Keratinocyte (primary cell): ENCODE measurements at regions not wholly inside any gene's neighbourhood (a gene's known extent, or its start where the extent isn't known, plus 50 kb on each side); places are given as distances from the start of the nearest gene placed in this dataset.

Experiments
- DNase-seq: peaks from one replicate; pipeline ENCODE4 v3.0.0-alpha.2; 2011; ENCODE audit warnings: low read depth, missing footprints, low spot score
- FAIRE-seq: peaks from 2 replicates; lab custom pipeline; 2011; peaks lifted over from hg19 to GRCh38; lab: Jason Lieb, UNC
- H2AFZ ChIP-seq: 2 replicates; pipeline ENCODE4 v1.6.0; 2012; ENCODE audit warnings: low read length, control low read depth, inconsistent platforms; ENCODE audit not compliant: control insufficient read depth
- H3K27ac ChIP-seq: 2 replicates; pipeline ENCODE4 v1.5.1; 2011; ENCODE audit warnings: low read length; ENCODE audit not compliant: control insufficient read depth, insufficient read depth
- H3K27me3 ChIP-seq: 3 replicates; pipeline ENCODE4 v1.6.0; 2011; ENCODE audit warnings: low read length; ENCODE audit not compliant: control insufficient read depth, insufficient read depth; ENCODE audit errors: extremely low read depth
- H3K36me3 ChIP-seq, 2 experiments: 2 replicates in 1 of 2; 3 replicates in 1 of 2; pipeline ENCODE4 v1.5.1; 2011; ENCODE audit warnings: low read length in 2 of 2, mild to moderate bottlenecking in 1 of 2; ENCODE audit not compliant: control insufficient read depth in 2 of 2, insufficient read depth in 2 of 2; ENCODE audit errors: extremely low read depth in 1 of 2
- H3K4me1 ChIP-seq: 3 replicates; pipeline ENCODE4 v1.5.1; 2011; ENCODE audit warnings: low read length; ENCODE audit not compliant: control insufficient read depth, insufficient read depth; ENCODE audit errors: extremely low read depth
- H3K4me2 ChIP-seq: 3 replicates; pipeline ENCODE4 v1.6.0; 2011; ENCODE audit warnings: low read depth, low read length; ENCODE audit not compliant: control insufficient read depth, insufficient read depth; ENCODE audit errors: extremely low read depth
- H3K4me3 ChIP-seq, 3 experiments: fragments of 200-600 bp in 1 of 3; sonication (generic) in 1 of 3; 2 replicates in 2 of 3; 3 replicates in 1 of 3; pipeline ENCODE4 v1.5.1; 2011 to 2016; ENCODE audit warnings: low read length in 3 of 3, mild to moderate bottlenecking in 3 of 3, control low read depth in 2 of 3, inconsistent platforms in 1 of 3, low read depth in 1 of 3, mixed read lengths in 1 of 3, mixed run types in 1 of 3, moderate library complexity in 1 of 3; ENCODE audit not compliant: control insufficient read depth in 2 of 3, insufficient read depth in 2 of 3; ENCODE audit errors: extremely low read depth in 1 of 3
- H3K79me2 ChIP-seq: 2 replicates; pipeline ENCODE4 v1.6.0; 2012; ENCODE audit warnings: low read length; ENCODE audit not compliant: control insufficient read depth, insufficient read depth
- H3K9ac ChIP-seq: 3 replicates; pipeline ENCODE4 v1.6.0; 2011; ENCODE audit warnings: low read length; ENCODE audit not compliant: control insufficient read depth, insufficient read depth; ENCODE audit errors: extremely low read depth
- H3K9me1 ChIP-seq: 3 replicates; pipeline ENCODE4 v1.6.0; 2011; ENCODE audit warnings: low read length; ENCODE audit not compliant: control insufficient read depth, insufficient read depth; ENCODE audit errors: extremely low read depth
- H3K9me3 ChIP-seq: 2 replicates; pipeline ENCODE4 v1.5.1; 2012; ENCODE audit warnings: low read depth, low read length; ENCODE audit not compliant: control insufficient read depth
- H4K20me1 ChIP-seq: 3 replicates; pipeline ENCODE4 v1.6.0; 2011; ENCODE audit warnings: low read length; ENCODE audit not compliant: control insufficient read depth, insufficient read depth; ENCODE audit errors: extremely low read depth
- CTCF ChIP-seq, 3 experiments: IDR thresholded peaks in 1 of 3; conservative IDR thresholded peaks in 1 of 3; optimal IDR thresholded peaks in 1 of 3; 2 replicates in 2 of 3; 3 replicates in 1 of 3; pipeline versions ENCODE3 to v1.5.1; 2011; ENCODE audit warnings: low read length in 3 of 3, mild to moderate bottlenecking in 3 of 3, moderate library complexity in 2 of 3, control low read depth in 1 of 3, inconsistent platforms in 1 of 3; ENCODE audit not compliant: insufficient read depth in 2 of 3; ENCODE audit errors: extremely low read depth in 1 of 3
- EZH2 ChIP-seq: IDR thresholded peaks from one replicate; pipeline ENCODE4 v1.6.1; 2012; ENCODE audit warnings: inconsistent platforms, mild to moderate bottlenecking, low read length, moderate library complexity
- dilution Hi-C: fragments of 300-500 bp; cut with MboI; formaldehyde crosslinking; loops from one replicate; pipeline ENCODE4 v1.7.0; 2020; ENCODE audit warnings: low sequenced_read_pairs; ENCODE audit not compliant: extremely low pct_ligation_motif_present

- TF ChIP-seq CTCF (optimal IDR thresholded peaks at IDR 0.05 in 1 of 3, IDR thresholded peaks at IDR 0.05 in 1 of 3, conservative IDR thresholded peaks at IDR 0.05 in 1 of 3; ENCODE audit: extremely low read depth in 1 of 3, insufficient read depth in 2 of 3, low read length in 3 of 3) (no peak), EZH2 (no peak)
These were observed 204.8 kb upstream of the ZPLD1 start for GRCh38 chr3:102230057-102230456.

GRCh38 chr3:102233881-102234280 is 200.9 kb upstream of the ZPLD1 start:
- no peak for FAIRE-seq
- no peaks in the 10 kb centered on the region for H4K20me1 ChIP-seq
- TF ChIP-seq CTCF (optimal IDR thresholded peaks at IDR 0.05 in 1 of 3, IDR thresholded peaks at IDR 0.05 in 1 of 3, conservative IDR thresholded peaks at IDR 0.05 in 1 of 3; ENCODE audit: extremely low read depth in 1 of 3, insufficient read depth in 2 of 3, low read length in 3 of 3) (no peak), EZH2 (no peak)

More at GRCh38 chr3:102230057-102230456, 204.8 kb upstream of the ZPLD1 start:
- Histone ChIP-seq H3K27me3 (no peaks in the 10 kb centered on the region), H3K9ac (no peak overlapping the region), H3K4me3 (no peak overlapping the region), H3K9me1 (no peaks in the 10 kb centered on the region), H3K4me1 (peaks cover 2% of the 10 kb centered on the region), H3K4me2 (no peak overlapping the region), H3K79me2 (no peaks in the 10 kb centered on the region), H3K36me3 (no peaks in the 10 kb centered on the region), H3K9me3 (no peaks in the 10 kb centered on the region), H2AFZ (no peak overlapping the region), H4K20me1 (no peaks in the 10 kb centered on the region), H3K27ac (no peak overlapping the region)
- DNase-seq (no peak), FAIRE-seq (no peak)
- dilution Hi-C loops: loop anchor here (25.0 kb wide), 1 partner anchor 307 kb away; no protein-coding TSS in a partner anchor

More at GRCh38 chr3:102233881-102234280, 200.9 kb upstream of the ZPLD1 start:
- Histone ChIP-seq H2AFZ (no peak overlapping the region), H3K4me1 (peaks cover 6% of the 10 kb centered on the region), H3K4me3 (no peak overlapping the region), H3K36me3 (no peaks in the 10 kb centered on the region), H3K27me3 (no peaks in the 10 kb centered on the region), H3K79me2 (no peaks in the 10 kb centered on the region), H3K9me1 (no peaks in the 10 kb centered on the region), H3K4me2 (no peak overlapping the region), H3K27ac (no peak overlapping the region), H3K9me3 (no peaks in the 10 kb centered on the region), H3K9ac (no peak overlapping the region)
- dilution Hi-C loops: loop anchor here (25.0 kb wide), 1 partner anchor 303 kb away; no protein-coding TSS in a partner anchor
- no peak for DNase-seq
